H54 (cell line): ENCODE measurements at regions not wholly inside any gene's neighbourhood (a gene's known extent, or its start where the extent isn't known, plus 50 kb on each side); places are given as distances from the start of the nearest gene placed in this dataset.

ENCODE experiments used
- DNase-seq: peaks from one replicate; pipeline ENCODE4 v3.0.0; 2011; ENCODE audit warnings: low spot score, mixed read lengths; ENCODE audit not compliant: insufficient read length
- FAIRE-seq: peaks from 3 replicates; lab custom pipeline; 2011; peaks lifted over from hg19 to GRCh38; lab: Jason Lieb, UNC
- POLR2A ChIP-seq: IDR thresholded peaks from 2 replicates; pipeline ENCODE4 v1.6.1; 2011; ENCODE audit warnings: low read depth, mild to moderate bottlenecking, low read length

DNA sequence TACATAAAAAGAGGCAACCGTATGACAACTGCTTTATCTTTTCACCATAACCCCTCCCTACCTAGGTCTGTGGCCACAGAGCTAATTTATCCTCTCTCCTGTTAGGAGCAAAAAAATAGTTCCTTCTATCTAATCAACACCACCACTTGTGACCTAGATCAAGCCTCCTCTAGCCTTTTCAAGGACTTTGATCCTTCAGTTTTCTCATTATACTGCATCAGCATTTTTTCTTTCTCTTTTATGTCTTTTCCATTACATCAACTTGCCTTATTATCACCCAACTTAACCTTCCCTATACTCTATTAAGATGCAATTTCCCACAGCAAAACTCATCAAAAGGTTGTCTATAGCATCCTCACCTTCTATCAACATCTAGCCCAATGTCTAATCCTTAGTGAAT, 211.0 kb downstream of the ANKRD50 start:
- TF ChIP-seq POLR2A = no peak
- FAIRE-seq (no peak), DNase-seq (no peak)

GRCh38 chr4:124504431-124504830, 208.1 kb downstream of the ANKRD50 start:
- no peak for FAIRE-seq
- DNase-seq = no peak
- TF ChIP-seq POLR2A = no peak

- DNase-seq (no peak), FAIRE-seq (no peak)
- no peak for TF ChIP-seq POLR2A
Measured at GRCh38 chr4:124505211-124505610, 207.3 kb downstream of the ANKRD50 start.

- no peak for TF ChIP-seq POLR2A
- DNase-seq = no peak
- no peak for FAIRE-seq
Measured at GRCh38 chr4:124509151-124509550, 203.4 kb downstream of the ANKRD50 start.

- DNase-seq = no peak
- TF ChIP-seq POLR2A = no peak
- no peak for FAIRE-seq
Measured at GRCh38 chr4:124514588-124514987, 197.9 kb downstream of the ANKRD50 start.

DNA sequence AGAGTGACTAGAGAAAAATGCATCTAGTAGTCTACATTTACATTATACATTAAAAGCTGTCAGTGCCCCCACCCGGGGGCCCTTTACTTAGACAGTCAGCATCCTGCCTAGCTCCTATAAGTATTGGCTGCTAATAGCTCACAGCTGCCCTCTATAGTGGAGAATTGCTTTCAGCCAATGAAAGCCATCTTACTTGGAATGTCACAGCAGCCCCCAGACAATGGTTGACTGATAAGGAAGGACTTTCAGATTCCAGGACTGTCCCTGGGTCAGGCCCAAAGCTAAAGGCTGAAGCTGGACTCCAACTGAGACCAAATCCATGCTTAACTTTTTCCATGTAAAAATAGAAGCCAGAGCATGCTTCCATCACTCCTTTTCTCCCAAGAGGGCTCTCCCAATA, 196.9 kb downstream of the ANKRD50 start:
- TF ChIP-seq POLR2A = no peak
- DNase-seq (no peak), FAIRE-seq (no peak)

DNA sequence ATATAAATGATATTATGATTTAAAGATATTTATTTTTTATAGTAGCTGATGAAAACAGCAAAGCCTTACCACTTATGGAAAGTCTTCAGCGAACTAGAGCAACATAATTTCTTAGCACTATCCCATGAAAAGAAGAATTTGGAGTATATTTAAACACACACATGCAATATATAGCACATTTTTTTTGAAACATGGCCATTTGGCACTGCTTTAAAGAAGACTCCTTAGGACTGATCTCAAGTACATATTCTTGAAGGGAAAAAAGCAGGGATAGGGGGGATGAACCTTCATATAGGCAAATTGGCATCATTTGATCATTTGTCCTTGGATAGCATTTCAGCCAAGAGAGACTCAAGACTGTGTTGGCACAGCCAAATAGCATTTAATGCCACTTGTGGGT, 193.3 kb downstream of the ANKRD50 start:
- no peak for FAIRE-seq
- TF ChIP-seq POLR2A = no peak
- DNase-seq = no peak

DNA sequence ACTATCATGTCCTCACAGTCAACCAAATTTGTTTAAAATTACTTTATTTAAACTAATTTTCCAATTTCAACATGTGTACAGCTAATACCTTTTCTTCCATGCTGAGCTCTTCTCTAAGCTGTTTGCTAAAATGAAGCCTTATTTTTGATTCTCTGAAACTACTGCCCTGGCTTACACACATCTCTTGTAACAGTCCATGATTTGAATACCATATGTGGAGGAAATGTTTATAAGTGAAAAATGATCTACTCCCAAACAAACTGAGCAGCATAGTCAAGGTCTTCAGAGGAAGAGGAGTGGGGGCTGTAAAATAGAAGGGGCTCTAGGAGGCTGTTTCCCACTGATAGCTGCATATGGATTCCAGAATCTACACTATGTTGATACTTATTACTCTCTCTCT, 188.7 kb downstream of the ANKRD50 start:
- no peak for DNase-seq
- TF ChIP-seq POLR2A = no peak
- no peak for FAIRE-seq

- no peak for FAIRE-seq
- no peak for TF ChIP-seq POLR2A
- no peak for DNase-seq
Measured at GRCh38 chr4:124525524-124525923, 187.0 kb downstream of the ANKRD50 start.

DNA sequence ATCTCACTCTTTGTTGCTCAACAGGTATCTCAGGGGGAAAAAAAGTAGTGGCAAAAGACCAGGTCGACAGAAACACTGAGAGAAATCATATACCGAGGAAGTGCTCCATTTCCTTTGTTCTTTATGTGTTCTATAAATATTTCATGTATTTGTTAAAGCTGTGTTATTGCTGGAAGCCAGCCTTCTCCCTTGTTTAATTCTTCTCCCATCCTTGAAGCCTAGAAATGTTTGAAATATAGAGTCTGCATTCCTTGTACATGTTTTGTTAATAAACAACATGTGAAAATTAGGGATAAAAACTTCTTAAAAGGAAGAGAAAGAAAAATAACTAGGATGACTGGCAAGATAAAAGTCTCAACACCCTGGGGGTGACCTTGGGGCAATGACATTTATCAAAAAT, 186.2 kb downstream of the ANKRD50 start:
- no peak for FAIRE-seq
- no peak for DNase-seq
- TF ChIP-seq POLR2A = no peak

GRCh38 chr4:124526769-124527168, 185.8 kb downstream of the ANKRD50 start:
- no peak for DNase-seq
- no peak for FAIRE-seq
- TF ChIP-seq POLR2A = no peak

DNA sequence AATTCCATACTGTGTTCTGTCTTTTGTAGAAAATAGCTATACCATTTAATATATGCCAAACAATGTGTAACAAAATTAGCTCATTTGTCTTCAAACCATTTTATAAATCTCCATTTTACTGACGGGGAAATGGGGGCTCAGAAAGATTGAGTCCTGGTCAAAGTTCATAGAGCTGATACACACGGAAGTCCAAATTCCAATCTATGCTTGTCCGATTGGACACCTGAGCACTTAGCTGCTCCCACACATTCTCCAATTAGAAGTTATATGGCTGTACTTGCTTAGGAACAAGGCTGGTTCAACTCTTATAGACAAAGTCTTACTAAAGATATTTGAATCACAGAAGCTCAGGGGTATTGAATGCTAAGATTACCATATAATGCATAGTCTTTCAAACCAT, 185.2 kb downstream of the ANKRD50 start:
- FAIRE-seq = no peak
- no peak for TF ChIP-seq POLR2A
- no peak for DNase-seq

DNA sequence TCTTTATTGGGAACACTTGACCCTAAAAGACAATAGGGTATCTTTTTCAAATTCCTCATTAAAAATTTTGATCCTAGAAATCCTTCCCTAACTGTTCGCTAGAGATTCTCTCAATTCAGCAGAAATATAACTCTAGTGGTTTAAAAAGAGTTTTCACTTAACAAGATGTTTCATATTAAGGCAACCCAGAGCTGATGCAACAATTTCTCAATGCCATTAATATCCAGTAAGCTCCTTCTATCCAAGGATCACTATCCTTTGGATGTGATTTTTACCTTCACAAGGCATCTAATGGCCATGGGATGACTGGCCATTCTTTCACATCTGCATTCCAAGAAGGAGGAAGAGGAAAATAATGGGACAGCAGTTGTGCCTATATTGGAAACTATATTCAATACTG, 183.4 kb downstream of the ANKRD50 start:
- no peak for FAIRE-seq
- no peak for TF ChIP-seq POLR2A
- no peak for DNase-seq

- DNase-seq = no peak
- TF ChIP-seq POLR2A = no peak
- no peak for FAIRE-seq
Measured at GRCh38 chr4:124530464-124531077, 182.0 kb downstream of the ANKRD50 start.

GRCh38 chr4:124534131-124534530, 178.4 kb downstream of the ANKRD50 start:
- no peak for DNase-seq
- no peak for TF ChIP-seq POLR2A
- no peak for FAIRE-seq
